GM12872 (cell line): ENCODE measurements at regions not wholly inside any gene's neighbourhood (a gene's known extent, or its start where the extent isn't known, plus 50 kb on each side); places are given as distances from the start of the nearest gene placed in this dataset.

Experiments
- TF ChIP-seq, protein P1 (sequence below): IDR thresholded peaks from 3 replicates; pipeline ENCODE4 v1.5.1; 2011; ENCODE audit warnings: low read depth, mild to moderate bottlenecking, low read length, moderate library complexity; ENCODE audit not compliant: insufficient read depth

DNA sequence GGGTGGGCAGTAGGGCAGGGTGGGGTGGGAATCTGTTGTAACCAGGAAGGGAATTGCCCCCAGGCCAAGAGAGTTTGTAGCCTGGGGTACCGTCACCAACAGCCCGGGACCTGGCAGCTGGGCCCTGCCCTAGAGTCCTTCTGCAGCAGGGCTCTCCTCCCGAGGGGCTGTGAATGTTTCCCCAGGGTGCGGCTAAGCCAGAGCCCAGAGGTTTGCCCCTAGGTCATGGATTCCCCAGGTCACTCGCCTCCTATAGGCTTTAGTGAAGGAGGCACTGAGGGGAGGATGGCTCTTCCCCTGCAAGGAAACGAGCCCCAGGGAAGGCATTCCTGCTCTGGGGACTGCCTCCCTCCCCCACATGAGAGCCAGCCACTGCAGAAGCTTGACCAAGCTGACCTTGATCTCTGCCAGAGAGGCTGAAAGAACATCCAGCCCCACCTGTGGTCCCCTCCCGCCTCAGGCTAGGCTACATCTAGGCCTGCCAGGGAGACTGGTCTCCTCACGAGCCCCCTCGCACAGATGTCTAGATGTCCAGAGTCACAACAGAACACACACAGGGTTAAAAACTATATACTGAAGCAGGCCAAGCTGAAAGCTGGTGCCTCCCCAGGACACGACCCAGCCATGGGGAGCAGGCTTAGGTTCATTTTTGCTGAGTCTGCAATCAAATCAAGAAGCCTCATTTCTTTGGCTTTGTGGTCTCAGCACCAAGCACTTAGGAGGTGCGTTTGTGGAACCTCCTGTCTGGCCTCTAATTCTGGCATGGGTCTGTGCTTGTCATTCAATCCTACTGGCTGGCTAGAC, 69.1 kb upstream of the TAMM41 start:
- TF ChIP-seq, protein P1, sequence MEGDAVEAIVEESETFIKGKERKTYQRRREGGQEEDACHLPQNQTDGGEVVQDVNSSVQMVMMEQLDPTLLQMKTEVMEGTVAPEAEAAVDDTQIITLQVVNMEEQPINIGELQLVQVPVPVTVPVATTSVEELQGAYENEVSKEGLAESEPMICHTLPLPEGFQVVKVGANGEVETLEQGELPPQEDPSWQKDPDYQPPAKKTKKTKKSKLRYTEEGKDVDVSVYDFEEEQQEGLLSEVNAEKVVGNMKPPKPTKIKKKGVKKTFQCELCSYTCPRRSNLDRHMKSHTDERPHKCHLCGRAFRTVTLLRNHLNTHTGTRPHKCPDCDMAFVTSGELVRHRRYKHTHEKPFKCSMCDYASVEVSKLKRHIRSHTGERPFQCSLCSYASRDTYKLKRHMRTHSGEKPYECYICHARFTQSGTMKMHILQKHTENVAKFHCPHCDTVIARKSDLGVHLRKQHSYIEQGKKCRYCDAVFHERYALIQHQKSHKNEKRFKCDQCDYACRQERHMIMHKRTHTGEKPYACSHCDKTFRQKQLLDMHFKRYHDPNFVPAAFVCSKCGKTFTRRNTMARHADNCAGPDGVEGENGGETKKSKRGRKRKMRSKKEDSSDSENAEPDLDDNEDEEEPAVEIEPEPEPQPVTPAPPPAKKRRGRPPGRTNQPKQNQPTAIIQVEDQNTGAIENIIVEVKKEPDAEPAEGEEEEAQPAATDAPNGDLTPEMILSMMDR, result no peak

DNA sequence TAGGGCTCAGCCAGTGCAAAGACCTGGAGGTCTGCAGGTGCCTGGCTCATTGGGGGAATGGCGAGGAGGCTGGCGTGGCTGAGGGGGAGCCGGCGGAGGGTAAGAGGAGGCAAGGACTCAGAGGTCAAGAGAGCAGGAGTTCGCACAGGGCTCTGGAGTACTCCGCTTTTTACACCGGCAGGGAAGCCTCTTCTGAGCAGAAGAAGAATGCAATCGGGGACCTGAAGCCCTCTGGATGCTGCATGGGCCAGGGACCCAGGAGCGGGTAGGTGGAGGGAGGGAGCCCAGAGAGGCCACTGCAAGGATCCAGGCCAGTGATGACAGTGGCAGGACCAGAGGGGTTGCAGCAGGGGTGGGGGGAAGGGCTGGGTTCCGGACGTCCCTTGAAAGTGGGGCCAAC, 70.4 kb upstream of the TAMM41 start:
- TF ChIP-seq, protein P1, result no peak

DNA sequence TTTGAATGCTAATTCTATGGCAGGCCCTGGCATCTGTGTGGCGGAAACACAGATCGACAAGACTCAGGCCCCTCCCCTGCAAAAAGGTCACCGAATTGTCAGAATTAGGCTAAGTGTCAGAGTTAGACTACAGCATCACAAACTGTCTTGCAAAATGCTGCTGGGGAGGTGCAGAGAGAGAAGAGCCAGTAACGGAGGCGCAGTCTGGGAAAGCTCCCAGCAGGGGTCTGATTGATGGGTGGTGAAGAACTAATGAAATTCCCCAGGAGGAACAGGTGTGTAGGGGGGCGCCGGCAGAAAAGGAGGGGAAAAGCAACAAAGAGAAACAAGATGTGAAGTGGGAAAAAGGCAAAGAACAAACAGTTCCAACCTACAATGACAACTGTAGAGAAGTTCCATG, 72.7 kb upstream of the TAMM41 start:
- TF ChIP-seq, protein P1, result no peak

DNA sequence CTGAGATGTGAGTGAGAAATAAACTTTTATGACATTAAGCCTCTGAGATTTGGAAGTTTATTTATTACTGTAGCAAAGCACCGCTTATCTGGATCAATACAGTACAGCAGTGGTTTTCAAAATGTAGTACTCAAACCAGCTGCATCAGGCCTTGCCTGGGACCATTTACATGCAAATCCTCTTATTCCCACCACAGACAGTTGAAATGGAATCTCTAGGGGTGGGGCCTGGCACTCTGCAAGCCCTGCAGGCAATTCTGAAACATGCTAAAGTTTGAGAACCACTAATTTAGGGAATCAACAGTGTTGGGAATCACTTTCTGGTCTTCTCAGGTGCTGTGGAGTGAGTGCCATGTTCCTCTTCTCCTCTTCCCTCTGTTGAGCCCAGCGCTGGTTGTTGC, 77.8 kb upstream of the TAMM41 start:
- TF ChIP-seq, protein P1, result no peak

GRCh38 chr3:11928381-11928780, 75.8 kb upstream of the SYN2 start:
- TF ChIP-seq, protein P1, result no peak

- TF ChIP-seq, protein P1, result no peak
These were observed 74.7 kb upstream of the SYN2 start for GRCh38 chr3:11929531-11929930.

- TF ChIP-seq, protein P1, result no peak
These were observed 74.1 kb upstream of the SYN2 start for GRCh38 chr3:11930084-11930483.
